AG09309 (cell line): ENCODE measurements at regions not wholly inside any gene's neighbourhood (a gene's known extent, or its start where the extent isn't known, plus 50 kb on each side); places are given as distances from the start of the nearest gene placed in this dataset.

ENCODE experiments used
- DNase-seq: peaks from one replicate; pipeline ENCODE4 v3.0.0-alpha.2; 2010; ENCODE audit warnings: low read depth
- H3K4me3 ChIP-seq: 2 replicates; pipeline ENCODE4 v1.5.1; 2011; ENCODE audit warnings: mild to moderate bottlenecking, low read depth, low read length, moderate library complexity; ENCODE audit not compliant: control insufficient read depth
- CTCF ChIP-seq: IDR thresholded peaks from 2 replicates; pipeline ENCODE4 v1.5.1; 2011; ENCODE audit warnings: mild to moderate bottlenecking, low read depth, low read length, inconsistent platforms; ENCODE audit not compliant: insufficient read depth, control insufficient read depth; ENCODE audit errors: missing control alignments

DNA sequence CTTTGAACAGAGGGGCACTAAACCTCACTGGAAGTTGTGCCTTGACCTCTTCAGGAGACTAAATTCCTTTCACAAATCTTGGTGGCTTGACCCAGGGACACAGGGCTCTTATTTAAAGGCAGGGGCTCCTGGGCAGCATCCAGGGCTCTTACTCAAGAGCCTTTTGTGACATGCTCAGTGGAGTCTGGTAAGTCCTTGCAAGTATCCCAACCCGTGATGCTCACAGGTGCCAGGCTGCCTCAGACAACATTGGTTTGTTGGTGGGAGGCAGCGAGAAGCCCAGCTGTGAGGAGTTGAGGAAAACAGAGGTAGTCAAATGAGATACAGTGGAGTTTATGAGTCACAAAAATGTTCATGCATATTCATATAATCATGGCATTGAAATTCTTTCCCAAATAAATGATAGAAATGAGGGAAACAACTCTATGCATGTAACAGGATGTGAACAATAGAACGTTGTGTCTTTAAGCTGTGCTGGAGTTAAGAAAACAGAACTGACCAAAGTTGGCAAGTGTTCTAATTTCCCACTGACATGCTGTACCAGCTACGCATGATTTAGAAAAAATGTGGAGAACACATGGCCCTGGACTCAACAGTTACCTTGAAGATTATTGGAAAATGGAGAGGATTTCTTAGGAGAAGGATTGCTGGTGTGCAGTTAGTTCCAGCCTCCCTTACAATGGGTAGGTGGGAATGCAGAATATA lies 654.5 kb upstream of the COBL start:
- TF ChIP-seq CTCF, result no peak
- DNase-seq, result no peak
- H3K4me3 ChIP-seq, result no peak overlapping the region

DNA sequence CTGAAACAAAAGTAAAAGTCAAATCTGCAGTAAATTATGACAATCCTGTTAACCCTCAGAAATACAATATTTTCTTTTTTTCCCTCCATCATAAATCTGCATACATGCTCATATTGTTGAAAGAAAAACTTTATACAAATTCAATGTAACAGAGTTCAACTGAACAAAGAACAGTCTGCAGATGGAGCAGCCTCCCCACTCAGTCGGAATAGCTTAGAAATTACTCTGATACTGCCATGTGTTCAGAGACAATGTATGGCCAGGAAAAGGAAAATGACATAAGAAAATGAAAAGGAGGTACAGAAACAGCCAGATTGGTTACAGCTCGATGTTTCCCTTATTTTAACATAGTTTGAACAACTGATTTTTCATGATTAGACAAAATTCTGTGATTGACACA lies 651.9 kb upstream of the COBL start:
- DNase-seq, result no peak
- TF ChIP-seq CTCF, result no peak
- no peak overlapping the region for H3K4me3 ChIP-seq

DNA sequence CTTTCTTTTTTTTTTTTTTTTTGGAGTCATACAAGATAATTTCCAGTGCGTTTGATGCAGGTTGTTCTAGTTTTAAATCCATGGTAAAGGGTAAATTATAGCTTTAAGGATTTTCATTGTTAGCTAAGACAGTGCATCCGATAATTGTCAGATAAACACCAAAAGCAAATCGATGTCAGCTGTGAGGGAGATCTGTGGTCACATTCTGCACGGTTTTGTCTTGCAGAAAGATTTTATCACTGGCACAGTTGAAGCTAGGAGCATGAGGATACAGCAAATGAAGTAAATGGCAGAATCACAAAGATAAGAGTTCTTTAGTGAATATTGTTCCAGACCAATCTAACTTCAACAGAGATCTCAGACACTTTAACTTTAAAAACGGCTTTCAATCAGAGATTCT lies 648.8 kb upstream of the COBL start:
- TF ChIP-seq CTCF, result no peak
- no peak overlapping the region for H3K4me3 ChIP-seq
- no peak for DNase-seq

DNA sequence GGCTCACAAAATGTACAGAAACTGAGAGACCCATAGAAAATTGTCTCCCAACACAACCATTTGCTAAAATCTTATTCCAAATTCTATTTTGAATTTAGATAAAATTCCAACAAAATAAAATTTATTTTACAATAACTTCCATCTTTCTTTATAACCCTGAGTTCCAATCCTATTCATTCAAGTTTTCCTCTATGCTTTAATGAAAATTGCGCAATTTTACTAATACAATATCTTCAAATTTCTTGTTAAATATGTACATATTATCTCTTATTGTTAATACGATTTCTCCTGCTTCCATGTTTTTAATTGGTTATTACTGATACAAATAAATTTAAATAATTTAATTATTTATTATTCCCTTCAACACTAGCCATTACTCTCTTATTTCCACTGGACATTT lies 645.2 kb upstream of the COBL start:
- no peak for TF ChIP-seq CTCF
- H3K4me3 ChIP-seq, result no peak overlapping the region

GRCh38 chr7:51950813-51951212 lies 634.2 kb upstream of the COBL start:
- no peak for DNase-seq
- H3K4me3 ChIP-seq, result no peak overlapping the region
- TF ChIP-seq CTCF, result no peak

More for the DNA sequence above, 645.2 kb upstream of the COBL start:
- no peak for DNase-seq

DNA sequence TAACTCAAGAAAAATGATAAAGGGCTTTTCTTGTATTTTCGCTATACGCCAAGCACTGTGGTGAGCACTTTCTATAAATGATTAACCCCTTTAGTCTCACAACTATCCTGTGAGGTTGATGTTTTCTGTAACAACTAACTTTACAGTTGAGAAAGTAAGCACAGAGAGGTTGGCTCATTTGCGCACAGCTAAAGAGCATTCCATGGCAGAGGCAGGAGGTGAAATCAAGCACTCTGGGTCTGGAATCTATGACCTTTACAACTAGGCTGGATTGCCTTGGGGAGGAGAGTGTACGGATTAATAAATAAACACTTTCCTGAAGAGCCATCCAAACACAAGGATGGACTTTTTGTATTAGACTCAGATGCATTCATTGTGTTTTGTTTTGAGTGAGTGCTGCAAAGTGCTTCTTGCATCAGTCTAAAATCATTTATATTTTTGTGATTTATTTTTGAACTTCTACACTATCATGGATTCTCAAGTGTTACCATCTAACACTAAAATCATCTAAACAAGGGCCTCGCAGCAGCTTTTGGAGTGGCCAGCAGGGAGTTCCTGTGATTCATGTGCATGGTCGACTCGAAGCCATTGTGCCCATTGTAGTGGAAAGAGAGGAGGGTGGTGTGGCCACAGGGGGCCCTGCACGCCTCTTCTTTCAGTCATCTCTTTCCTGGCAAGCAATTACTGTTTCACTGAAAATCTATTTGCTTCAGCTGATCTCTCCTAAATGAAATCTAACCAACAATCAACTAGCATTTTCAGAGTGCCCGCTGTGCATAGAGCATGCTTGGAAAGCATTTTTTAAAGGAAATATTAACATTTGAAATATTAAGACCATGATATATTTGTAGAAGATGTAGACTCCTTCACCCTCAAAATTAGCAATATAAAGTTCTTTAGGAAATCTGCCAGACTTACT lies 633.4 kb upstream of the COBL start:
- TF ChIP-seq CTCF, result no peak
- no peak overlapping the region for H3K4me3 ChIP-seq

More for the DNA sequence above, 633.4 kb upstream of the COBL start:
- DNase-seq, result no peak
